ENCODE measurements at regions not wholly inside any gene's neighbourhood (a gene's known extent, or its start where the extent isn't known, plus 50 kb on each side); places are given as distances from the start of the nearest gene placed in this dataset.
"Not testable (repeated sequence)": the region's sequence is repeated elsewhere in the genome, so short reads cannot be mapped to it uniquely, and the experiment has no call there.

DNA sequence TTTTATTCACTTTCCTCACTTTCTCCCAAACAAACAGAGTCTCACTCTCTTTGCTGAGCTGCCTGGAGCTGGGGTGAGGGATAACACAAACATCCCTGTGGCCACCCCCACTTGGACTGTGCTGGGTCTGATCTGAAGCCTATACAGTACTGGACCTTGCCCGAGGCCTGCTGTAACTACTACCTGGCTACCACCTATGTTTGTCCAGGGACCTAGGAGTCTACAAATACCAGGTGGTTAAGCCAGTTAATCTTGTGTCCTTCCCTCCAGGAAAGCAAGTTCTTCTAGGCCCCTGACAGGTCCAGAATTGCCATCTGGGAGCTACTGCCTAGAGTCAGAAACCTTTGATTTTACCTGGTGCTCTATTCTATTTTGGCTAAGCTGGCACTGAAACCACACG, 87.3 kb downstream of the RTL3 start:
- no peak overlapping the region for H4K8ac ChIP-seq (ENCODE audit: low read depth, low read length)
- no peak overlapping the region for H3K56ac ChIP-seq (ENCODE audit: low read length)
- H3K36me3 ChIP-seq (ENCODE audit: control insufficient read depth, insufficient read depth, low read length): no peaks in the 10 kb centered on the region
- no peak overlapping the region for H3K4me2 ChIP-seq (ENCODE audit: low read length)
- H3K27me3 ChIP-seq (ENCODE audit: insufficient read depth, low read length, poor library complexity): no peaks in the 10 kb centered on the region
- no peak overlapping the region for H3K9ac ChIP-seq (ENCODE audit: low read length)
- no peak overlapping the region for H3K4ac ChIP-seq (ENCODE audit: low read depth, low read length)
- no peaks in the 10 kb centered on the region for H3K4me1 ChIP-seq (ENCODE audit: control insufficient read depth, low read depth, low read length)
- no peak overlapping the region for H2AK5ac ChIP-seq (ENCODE audit: low read length)
- H4K5ac ChIP-seq (ENCODE audit: low read length): no peak overlapping the region
- DNase-seq: no peak
- H3K4me3 ChIP-seq (ENCODE audit: low read length): no peak overlapping the region
- WGBS (ENCODE audit: extremely low coverage, insufficient coverage, low lambda C conversion rate): no CpG with 5 or more reads among the region's 2 CpGs
- no peak overlapping the region for H3K18ac ChIP-seq (ENCODE audit: low read length)
- H2BK5ac ChIP-seq (ENCODE audit: low read length): no peak overlapping the region
- no peaks in the 10 kb centered on the region for H3K79me2 ChIP-seq (ENCODE audit: control insufficient read depth, insufficient read depth, low read length)
- H3K79me1 ChIP-seq (ENCODE audit: low read length): no peaks in the 10 kb centered on the region
- no peak overlapping the region for H2BK15ac ChIP-seq (replicated peaks; ENCODE audit: low read depth)
- no peak overlapping the region for H3K27ac ChIP-seq (ENCODE audit: low read depth, low read length)
- H2BK120ac ChIP-seq (ENCODE audit: low read depth, low read length): no peak overlapping the region
- no peak overlapping the region for H3K23ac ChIP-seq (ENCODE audit: low read length)

DNA sequence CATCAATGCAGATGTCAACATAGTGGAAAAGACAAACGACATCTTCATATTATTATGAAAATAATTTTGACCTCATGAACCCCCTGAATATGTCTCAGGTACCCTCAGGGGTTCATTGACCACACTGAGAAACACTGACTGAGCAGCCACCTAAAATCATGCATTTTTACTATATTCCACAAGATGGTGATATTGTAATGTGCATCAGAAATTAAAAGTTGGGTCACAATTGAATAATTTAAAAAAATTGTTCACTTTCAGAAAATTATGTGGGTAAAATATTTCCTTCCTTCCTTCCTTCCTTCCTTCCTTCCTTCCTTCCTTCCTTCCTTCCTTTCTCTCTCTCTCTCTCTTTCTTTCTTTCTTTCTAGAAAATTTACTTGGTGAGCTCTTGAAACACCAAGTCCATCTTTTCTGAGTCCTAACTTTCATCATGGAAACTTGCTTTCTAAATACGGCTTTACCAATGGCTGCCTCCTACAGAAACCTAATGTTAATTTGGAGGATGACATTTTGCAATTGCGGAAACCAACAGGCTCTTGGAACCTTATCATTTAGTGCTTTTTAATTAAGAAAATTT, 103.6 kb downstream of the RTL3 start:
- no peaks in the 10 kb centered on the region for H3K79me2 ChIP-seq (ENCODE audit: control insufficient read depth, insufficient read depth, low read length)
- no peak overlapping the region for H2BK5ac ChIP-seq (ENCODE audit: low read length)
- no peak overlapping the region for H3K4ac ChIP-seq (ENCODE audit: low read depth, low read length)
- no peaks in the 10 kb centered on the region for H3K79me1 ChIP-seq (ENCODE audit: low read length)
- H3K9ac ChIP-seq (ENCODE audit: low read length): no peak overlapping the region
- no peak overlapping the region for H3K4me2 ChIP-seq (ENCODE audit: low read length)
- no peak overlapping the region for H2BK120ac ChIP-seq (ENCODE audit: low read depth, low read length)
- H3K56ac ChIP-seq (ENCODE audit: low read length): no peak overlapping the region
- H3K18ac ChIP-seq (ENCODE audit: low read length): no peak overlapping the region
- no peak for DNase-seq
- no peak overlapping the region for H2BK15ac ChIP-seq (replicated peaks; ENCODE audit: low read depth)
- no peak overlapping the region for H3K23ac ChIP-seq (ENCODE audit: low read length)
- no CpG with 5 or more reads among the region's 3 CpGs for WGBS (ENCODE audit: extremely low coverage, insufficient coverage, low lambda C conversion rate)
- H3K4me1 ChIP-seq (ENCODE audit: control insufficient read depth, low read depth, low read length): no peaks in the 10 kb centered on the region
- no peak overlapping the region for H4K5ac ChIP-seq (ENCODE audit: low read length)
- no peak overlapping the region for H3K27ac ChIP-seq (ENCODE audit: low read depth, low read length)
- H3K4me3 ChIP-seq (ENCODE audit: low read length): no peak overlapping the region
- no peaks in the 10 kb centered on the region for H3K27me3 ChIP-seq (ENCODE audit: insufficient read depth, low read length, poor library complexity)
- no peak overlapping the region for H2AK5ac ChIP-seq (ENCODE audit: low read length)
- H3K36me3 ChIP-seq (ENCODE audit: control insufficient read depth, insufficient read depth, low read length): no peaks in the 10 kb centered on the region
- H4K8ac ChIP-seq (ENCODE audit: low read depth, low read length): no peak overlapping the region

DNA sequence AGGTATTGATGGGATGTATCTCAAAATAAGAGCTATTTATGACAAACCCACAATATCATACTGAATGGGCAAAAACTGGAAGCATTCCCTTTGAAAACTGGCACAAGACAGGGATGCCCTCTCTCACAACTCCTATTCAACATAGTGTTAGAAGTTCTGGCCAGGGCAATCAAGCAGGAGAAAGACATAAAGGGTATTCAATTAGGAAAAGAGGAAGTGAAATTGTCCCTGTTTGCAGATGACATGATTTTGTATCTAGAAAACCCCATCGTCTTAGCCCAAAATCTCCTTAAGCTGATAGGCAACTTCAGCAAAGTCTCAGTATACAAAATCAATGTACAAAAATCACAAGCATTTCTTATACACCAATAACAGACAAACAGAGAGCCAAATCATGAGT, 106.5 kb downstream of the RTL3 start:
- not testable (repeated sequence) for H3K79me2 ChIP-seq (ENCODE audit: control insufficient read depth, insufficient read depth, low read length); H3K9ac ChIP-seq (ENCODE audit: low read length); H2BK15ac ChIP-seq (replicated peaks; ENCODE audit: low read depth); H4K5ac ChIP-seq (ENCODE audit: low read length); H4K8ac ChIP-seq (ENCODE audit: low read depth, low read length); H2AK5ac ChIP-seq (ENCODE audit: low read length); H3K23ac ChIP-seq (ENCODE audit: low read length); DNase-seq; H3K4me1 ChIP-seq (ENCODE audit: control insufficient read depth, low read depth, low read length); H3K27me3 ChIP-seq (ENCODE audit: insufficient read depth, low read length, poor library complexity); H3K18ac ChIP-seq (ENCODE audit: low read length); H3K79me1 ChIP-seq (ENCODE audit: low read length); H2BK5ac ChIP-seq (ENCODE audit: low read length); H3K4ac ChIP-seq (ENCODE audit: low read depth, low read length); H2BK120ac ChIP-seq (ENCODE audit: low read depth, low read length); H3K27ac ChIP-seq (ENCODE audit: low read depth, low read length); H3K4me2 ChIP-seq (ENCODE audit: low read length); H3K56ac ChIP-seq (ENCODE audit: low read length); H3K4me3 ChIP-seq (ENCODE audit: low read length); H3K36me3 ChIP-seq (ENCODE audit: control insufficient read depth, insufficient read depth, low read length)
- WGBS (ENCODE audit: extremely low coverage, insufficient coverage, low lambda C conversion rate): no CpG with 5 or more reads among the region's 1 CpG

DNA sequence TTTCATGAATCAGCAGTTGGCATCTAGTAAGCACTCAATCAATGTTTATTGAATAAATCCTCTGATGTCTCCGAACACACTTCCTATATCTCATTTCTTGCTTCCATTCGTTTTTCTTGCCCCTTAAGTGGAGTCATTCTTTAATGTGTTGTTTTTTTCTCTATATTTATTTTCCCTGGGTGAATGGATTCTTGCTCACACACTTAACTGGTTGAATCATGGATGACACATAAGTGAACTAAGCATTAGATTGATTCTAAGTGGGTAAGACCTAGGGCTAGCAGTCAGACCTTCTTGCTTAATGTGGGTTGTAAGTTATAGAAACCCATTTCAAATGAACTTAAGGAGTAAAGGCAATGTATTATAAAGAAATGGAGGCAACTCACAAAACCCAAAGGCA, 111.1 kb downstream of the RTL3 start:
- no peaks in the 10 kb centered on the region for H3K79me2 ChIP-seq (ENCODE audit: control insufficient read depth, insufficient read depth, low read length)
- H3K4me1 ChIP-seq (ENCODE audit: control insufficient read depth, low read depth, low read length): no peaks in the 10 kb centered on the region
- no peak overlapping the region for H3K4me3 ChIP-seq (ENCODE audit: low read length)
- no peak overlapping the region for H2BK15ac ChIP-seq (replicated peaks; ENCODE audit: low read depth)
- H3K4ac ChIP-seq (ENCODE audit: low read depth, low read length): no peak overlapping the region
- WGBS (ENCODE audit: extremely low coverage, insufficient coverage, low lambda C conversion rate): no CpG with 5 or more reads among the region's 2 CpGs
- no peak overlapping the region for H3K23ac ChIP-seq (ENCODE audit: low read length)
- no peak overlapping the region for H3K9ac ChIP-seq (ENCODE audit: low read length)
- H3K36me3 ChIP-seq (ENCODE audit: control insufficient read depth, insufficient read depth, low read length): no peaks in the 10 kb centered on the region
- no peaks in the 10 kb centered on the region for H3K79me1 ChIP-seq (ENCODE audit: low read length)
- H2AK5ac ChIP-seq (ENCODE audit: low read length): no peak overlapping the region
- H3K4me2 ChIP-seq (ENCODE audit: low read length): no peak overlapping the region
- H3K27me3 ChIP-seq (ENCODE audit: insufficient read depth, low read length, poor library complexity): no peaks in the 10 kb centered on the region
- no peak overlapping the region for H3K18ac ChIP-seq (ENCODE audit: low read length)
- no peak overlapping the region for H2BK120ac ChIP-seq (ENCODE audit: low read depth, low read length)
- no peak overlapping the region for H4K8ac ChIP-seq (ENCODE audit: low read depth, low read length)
- no peak for DNase-seq
- H3K56ac ChIP-seq (ENCODE audit: low read length): no peak overlapping the region
- H4K5ac ChIP-seq (ENCODE audit: low read length): no peak overlapping the region
- H2BK5ac ChIP-seq (ENCODE audit: low read length): no peak overlapping the region
- H3K27ac ChIP-seq (ENCODE audit: low read depth, low read length): no peak overlapping the region

DNA sequence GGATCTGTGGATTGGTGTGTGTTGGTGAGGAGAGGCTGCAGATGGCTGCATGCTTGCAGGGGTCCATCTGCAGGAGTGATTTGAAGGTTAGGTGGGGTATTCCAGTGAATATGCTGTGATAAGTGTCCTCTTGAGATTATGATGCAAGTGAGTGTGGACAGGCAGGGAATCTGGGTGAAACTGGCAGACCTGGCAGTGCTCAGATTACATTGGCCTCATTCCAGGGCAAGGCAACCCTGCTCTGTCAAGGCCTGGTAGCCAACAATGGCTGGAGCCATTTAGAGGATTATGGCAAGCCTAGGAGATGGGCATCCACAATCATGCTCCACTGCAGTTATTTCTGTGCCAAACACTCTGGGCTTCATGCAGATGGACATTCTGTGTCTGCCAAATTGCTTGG, 113.9 kb downstream of the RTL3 start:
- no peak overlapping the region for H4K5ac ChIP-seq (ENCODE audit: low read length)
- no peaks in the 10 kb centered on the region for H3K36me3 ChIP-seq (ENCODE audit: control insufficient read depth, insufficient read depth, low read length)
- H3K27me3 ChIP-seq (ENCODE audit: insufficient read depth, low read length, poor library complexity): no peaks in the 10 kb centered on the region
- H3K4ac ChIP-seq (ENCODE audit: low read depth, low read length): no peak overlapping the region
- H3K79me1 ChIP-seq (ENCODE audit: low read length): no peaks in the 10 kb centered on the region
- no peak for DNase-seq
- H3K4me3 ChIP-seq (ENCODE audit: low read length): no peak overlapping the region
- no peak overlapping the region for H3K23ac ChIP-seq (ENCODE audit: low read length)
- no peaks in the 10 kb centered on the region for H3K79me2 ChIP-seq (ENCODE audit: control insufficient read depth, insufficient read depth, low read length)
- no peak overlapping the region for H3K9ac ChIP-seq (ENCODE audit: low read length)
- H3K4me2 ChIP-seq (ENCODE audit: low read length): no peak overlapping the region
- H2BK5ac ChIP-seq (ENCODE audit: low read length): no peak overlapping the region
- no peak overlapping the region for H4K8ac ChIP-seq (ENCODE audit: low read depth, low read length)
- H3K27ac ChIP-seq (ENCODE audit: low read depth, low read length): no peak overlapping the region
- no peaks in the 10 kb centered on the region for H3K4me1 ChIP-seq (ENCODE audit: control insufficient read depth, low read depth, low read length)
- H3K56ac ChIP-seq (ENCODE audit: low read length): no peak overlapping the region
- no peak overlapping the region for H3K18ac ChIP-seq (ENCODE audit: low read length)
- H2AK5ac ChIP-seq (ENCODE audit: low read length): no peak overlapping the region
- H2BK15ac ChIP-seq (replicated peaks; ENCODE audit: low read depth): no peak overlapping the region
- no peak overlapping the region for H2BK120ac ChIP-seq (ENCODE audit: low read depth, low read length)

DNA sequence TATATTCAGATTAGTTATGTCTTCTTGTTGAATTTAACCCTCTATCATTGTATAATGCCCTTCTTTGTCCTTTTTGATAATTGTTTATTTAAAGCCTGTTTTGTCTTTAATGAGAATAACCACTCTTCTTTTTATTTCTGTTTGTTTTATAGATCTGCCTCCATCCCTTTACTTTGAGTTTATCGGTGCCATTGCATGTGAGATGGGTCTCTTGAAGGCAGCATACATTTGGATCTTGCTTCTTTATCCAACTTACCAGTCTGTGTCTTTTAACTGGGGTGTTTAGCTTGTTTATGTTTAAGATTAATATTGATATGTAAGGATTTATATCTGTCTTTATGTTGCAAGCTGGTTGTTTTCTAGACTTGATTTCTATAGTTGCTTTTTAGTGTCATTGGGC, 115.8 kb downstream of the RTL3 start:
- Histone ChIP-seq H3K4me3 (ENCODE audit: low read length) (no peak overlapping the region), H3K36me3 (ENCODE audit: control insufficient read depth, insufficient read depth, low read length) (no peaks in the 10 kb centered on the region), H3K4me2 (ENCODE audit: low read length) (no peak overlapping the region), H3K9ac (ENCODE audit: low read length) (no peak overlapping the region), H3K4me1 (ENCODE audit: control insufficient read depth, low read depth, low read length) (no peaks in the 10 kb centered on the region), H3K27ac (ENCODE audit: low read depth, low read length) (no peak overlapping the region), H3K79me2 (ENCODE audit: control insufficient read depth, insufficient read depth, low read length) (no peaks in the 10 kb centered on the region), H3K56ac (ENCODE audit: low read length) (no peak overlapping the region), H2BK120ac (ENCODE audit: low read depth, low read length) (no peak overlapping the region), H2AK5ac (ENCODE audit: low read length) (no peak overlapping the region), H2BK15ac (replicated peaks; ENCODE audit: low read depth) (no peak overlapping the region), H3K27me3 (ENCODE audit: insufficient read depth, low read length, poor library complexity) (no peaks in the 10 kb centered on the region), H4K5ac (ENCODE audit: low read length) (no peak overlapping the region), H2BK5ac (ENCODE audit: low read length) (no peak overlapping the region), H3K18ac (ENCODE audit: low read length) (no peak overlapping the region), H3K23ac (ENCODE audit: low read length) (no peak overlapping the region), H3K79me1 (ENCODE audit: low read length) (no peaks in the 10 kb centered on the region), H4K8ac (ENCODE audit: low read depth, low read length) (no peak overlapping the region), H3K4ac (ENCODE audit: low read depth, low read length) (no peak overlapping the region)
- DNase-seq: no peak
- no CpG with 5 or more reads among the region's 1 CpG for WGBS (ENCODE audit: extremely low coverage, insufficient coverage, low lambda C conversion rate)

Data from mesendoderm (in vitro differentiated cells).